ENCODE measurements at regions not wholly inside any gene's neighbourhood (a gene's known extent, or its start where the extent isn't known, plus 50 kb on each side); places are given as distances from the start of the nearest gene placed in this dataset.

- TF ChIP-seq EZH2 (IDR thresholded peaks at IDR 0.05) = no peak
- TF ChIP-seq POLR2AphosphoS5 (IDR thresholded peaks at IDR 0.05; ENCODE audit: borderline replicate concordance, low read depth, low read length) = no peak
- TF ChIP-seq FOXP2 (optimal IDR thresholded peaks at IDR 0.05; ENCODE audit: control extremely low read depth, extremely low read length, insufficient read depth) = no peak
These were observed 96.6 kb upstream of the CTNNB1 start for GRCh38 chr3:41102750-41103149.

All from SK-N-MC (cell line).